IMR-90 (cell line): ENCODE measurements at regions not wholly inside any gene's neighbourhood (a gene's known extent, or its start where the extent isn't known, plus 50 kb on each side); places are given as distances from the start of the nearest gene placed in this dataset.

Experiments used
- ATAC-seq: fragments of 200-7000 bp; cut with Tn5 transposase; 2 replicates; pipeline ENCODE4 v1.9.1; 2020; ENCODE audit warnings: low read depth, mild to moderate bottlenecking, moderate library complexity
- BruUV-seq: library from RNA; stranded (reverse); fragments of 400-500 nt; replicated peaks from 2 replicates; lab custom pipeline; 2021; lab: Mats Ljungman, UMichigan
- CTCF ChIA-PET: fragments of 300-600 bp; formaldehyde crosslinking; extraction: SDS; loops from one replicate; lab custom pipeline; 2021; ENCODE audit warnings: antibody characterized with exemption; lab: Yijun Ruan, JAX
- POLR2A ChIA-PET: fragments of 300-600 bp; sonication (Branson Sonifier 250); formaldehyde crosslinking; loops from one replicate; lab custom pipeline; 2022; ENCODE audit warnings: antibody characterized with exemption; ENCODE audit not compliant: unreplicated experiment; lab: Charles Lee
- DNase-seq: peaks from one replicate; pipeline ENCODE4 v3.0.0; 2013
- H2AFZ ChIP-seq: replicated peaks from 2 replicates; pipeline ENCODE3; 2013; ENCODE audit warnings: low read length, mild to moderate bottlenecking; ENCODE audit not compliant: poor library complexity
- H2AK5ac ChIP-seq: 2 replicates; pipeline ENCODE4 v1.6.1; 2013; ENCODE audit warnings: low read depth, low read length, inconsistent platforms
- H2AK9ac ChIP-seq: replicated peaks from 2 replicates; pipeline ENCODE3; 2013; ENCODE audit warnings: mild to moderate bottlenecking, low read depth, low read length, moderate library complexity; ENCODE audit not compliant: poor library complexity
- H2BK120ac ChIP-seq: 2 replicates; pipeline ENCODE4 v1.6.1; 2013; ENCODE audit warnings: low read depth, low read length, inconsistent platforms
- H2BK15ac ChIP-seq: 3 replicates; pipeline ENCODE4 v1.6.1; 2013; ENCODE audit warnings: low read depth, low read length, inconsistent platforms
- H2BK20ac ChIP-seq: 2 replicates; pipeline ENCODE4 v1.6.1; 2013; ENCODE audit warnings: low read depth, mild to moderate bottlenecking, inconsistent platforms, low read length, moderate library complexity
- H2BK5ac ChIP-seq: 2 replicates; pipeline ENCODE4 v1.6.1; 2013; ENCODE audit warnings: mild to moderate bottlenecking, low read depth, low read length, inconsistent platforms; ENCODE audit not compliant: poor library complexity, severe bottlenecking
- H3K14ac ChIP-seq: replicated peaks from 2 replicates; pipeline ENCODE4 v1.6.1; 2013; ENCODE audit warnings: low read depth, low read length, inconsistent platforms
- H3K18ac ChIP-seq: 2 replicates; pipeline ENCODE4 v1.6.1; 2013; ENCODE audit warnings: low read depth, low read length, control low read depth
- H3K23ac ChIP-seq: 2 replicates; pipeline ENCODE4 v1.6.1; 2013; ENCODE audit warnings: low read depth, low read length, inconsistent platforms
- H3K27ac ChIP-seq: 2 replicates; pipeline ENCODE4 v1.5.1; 2013; ENCODE audit warnings: mild to moderate bottlenecking, control low read depth, low read length; ENCODE audit not compliant: insufficient read depth
- H3K27me3 ChIP-seq: 2 replicates; pipeline ENCODE4 v1.6.1; 2013; ENCODE audit warnings: low read length; ENCODE audit not compliant: control insufficient read depth, insufficient read depth
- H3K36me3 ChIP-seq: 2 replicates; pipeline ENCODE4 v1.6.1; 2013; ENCODE audit warnings: low read length, mixed read lengths; ENCODE audit not compliant: control insufficient read depth, insufficient read depth
- H3K4ac ChIP-seq: 2 replicates; pipeline ENCODE4 v1.6.1; 2013; ENCODE audit warnings: low read depth, low read length, inconsistent platforms
- H3K4me1 ChIP-seq: 2 replicates; pipeline ENCODE4 v1.6.1; 2013; ENCODE audit warnings: low read length, mixed read lengths; ENCODE audit not compliant: control insufficient read depth, insufficient read depth
- H3K4me2 ChIP-seq: 2 replicates; pipeline ENCODE4 v1.6.1; 2013; ENCODE audit warnings: low read depth, mild to moderate bottlenecking, control low read depth, low read length, moderate library complexity
- H3K4me3 ChIP-seq: 2 replicates; pipeline ENCODE4 v1.5.1; 2013; ENCODE audit warnings: low read depth, mild to moderate bottlenecking, control low read depth, low read length, moderate library complexity; ENCODE audit not compliant: insufficient read depth
- H3K56ac ChIP-seq: 2 replicates; pipeline ENCODE4 v1.6.1; 2013; ENCODE audit warnings: low read length, inconsistent platforms; ENCODE audit not compliant: insufficient read depth; ENCODE audit errors: extremely low read depth
- H3K79me1 ChIP-seq, 2 experiments: 2 replicates each; pipeline ENCODE4 v1.6.1; 2013; ENCODE audit warnings: low read length in 2 of 2, inconsistent platforms in 1 of 2, low read depth in 1 of 2
- H3K9ac ChIP-seq: 2 replicates; pipeline ENCODE4 v1.6.1; 2013; ENCODE audit warnings: low read depth, low read length, control low read depth
- H3K9me1 ChIP-seq: 2 replicates; pipeline ENCODE4 v1.6.1; 2013; ENCODE audit warnings: low read length, inconsistent platforms; ENCODE audit not compliant: insufficient read depth
- H3K9me3 ChIP-seq: 2 replicates; pipeline ENCODE4 v1.6.1; 2013; ENCODE audit warnings: low read length; ENCODE audit not compliant: control insufficient read depth, insufficient read depth
- H4K20me1 ChIP-seq: 2 replicates; pipeline ENCODE4 v1.6.1; 2013; ENCODE audit warnings: low read length, inconsistent platforms; ENCODE audit not compliant: insufficient read depth
- H4K5ac ChIP-seq: 2 replicates; pipeline ENCODE4 v1.6.1; 2013; ENCODE audit warnings: mild to moderate bottlenecking, low read depth, low read length, control low read depth
- H4K8ac ChIP-seq, 2 experiments: 2 replicates each; pipeline ENCODE4 v1.6.1; 2013; ENCODE audit warnings: low read depth in 2 of 2, low read length in 2 of 2, control low read depth in 1 of 2, inconsistent platforms in 1 of 2
- H4K91ac ChIP-seq: 2 replicates; pipeline ENCODE4 v1.6.1; 2013; ENCODE audit warnings: low read depth, low read length, inconsistent platforms; ENCODE audit not compliant: insufficient read depth
- BHLHE40 ChIP-seq: fragments of 150-350 bp; IDR thresholded peaks from 2 replicates; pipeline ENCODE4 v1.6.1; 2016; ENCODE audit warnings: mild to moderate bottlenecking, low read depth, low read length
- CEBPB ChIP-seq: IDR thresholded peaks from 2 replicates; pipeline ENCODE4 v1.6.1; 2012; ENCODE audit warnings: low read depth, low read length, improper control_type of control experiment
- CHD1 ChIP-seq: IDR thresholded peaks from 2 replicates; pipeline ENCODE4 v1.6.1; 2012; ENCODE audit warnings: low read depth, low read length, improper control_type of control experiment
- CTCF ChIP-seq: conservative IDR thresholded peaks from 2 replicates; pipeline ENCODE4 v1.5.1; 2012; ENCODE audit warnings: mild to moderate bottlenecking, low read depth, low read length, improper control_type of control experiment
- ELK1 ChIP-seq: fragments of 150-350 bp; IDR thresholded peaks from 2 replicates; pipeline ENCODE4 v1.6.1; 2016; ENCODE audit warnings: low read depth, mild to moderate bottlenecking, low read length, moderate library complexity, borderline replicate concordance
- FOS ChIP-seq: fragments of 150-350 bp; IDR thresholded peaks from 2 replicates; pipeline ENCODE4 v1.6.1; 2016; ENCODE audit warnings: low read depth, low read length
- MAFK ChIP-seq: IDR thresholded peaks from 2 replicates; pipeline ENCODE4 v1.6.1; 2012; ENCODE audit warnings: low read depth, low read length, improper control_type of control experiment
- MAZ ChIP-seq: IDR thresholded peaks from 2 replicates; pipeline ENCODE4 v1.6.1; 2012; ENCODE audit warnings: low read depth, mild to moderate bottlenecking, low read length, improper control_type of control experiment, moderate library complexity, borderline replicate concordance
- MXI1 ChIP-seq: IDR thresholded peaks from 2 replicates; pipeline ENCODE4 v1.6.1; 2012; ENCODE audit warnings: low read depth, mild to moderate bottlenecking, low read length, moderate library complexity, borderline replicate concordance
- NFE2L2 ChIP-seq: fragments of 150-350 bp; IDR thresholded peaks from 2 replicates; pipeline ENCODE4 v1.6.1; 2016; ENCODE audit warnings: low read depth, mild to moderate bottlenecking, low read length
- POLR2A ChIP-seq: IDR thresholded peaks from 2 replicates; pipeline ENCODE4 v1.6.1; 2012; ENCODE audit warnings: mild to moderate bottlenecking, low read depth, low read length
- RAD21 ChIP-seq: IDR thresholded peaks from 2 replicates; pipeline ENCODE4 v1.6.1; 2012; ENCODE audit warnings: low read length, improper control_type of control experiment
- RCOR1 ChIP-seq: IDR thresholded peaks from 2 replicates; pipeline ENCODE4 v1.6.1; 2012; ENCODE audit warnings: mild to moderate bottlenecking, low read length, improper control_type of control experiment; ENCODE audit not compliant: insufficient replicate concordance
- RFX5 ChIP-seq: IDR thresholded peaks from 2 replicates; pipeline ENCODE4 v1.8.0; 2012; ENCODE audit warnings: low read depth, mild to moderate bottlenecking, low read length, moderate library complexity
- SMC3 ChIP-seq: fragments of 150-350 bp; IDR thresholded peaks from 2 replicates; pipeline ENCODE4 v1.6.1; 2016; ENCODE audit warnings: low read depth, mild to moderate bottlenecking, antibody characterized with exemption, low read length, moderate library complexity
- USF2 ChIP-seq: fragments of 150-350 bp; IDR thresholded peaks from 2 replicates; pipeline ENCODE4 v1.6.1; 2017; ENCODE audit warnings: mild to moderate bottlenecking, antibody characterized with exemption, low read length, low read depth
- WGBS, 2 experiments: methylation state at CpG; one replicate each; pipeline versions ENCODE4 v1.1.5 to v1.1.7; 2013; ENCODE audit warnings: missing lambda C conversion rate in 2 of 2; ENCODE audit not compliant: insufficient read length in 1 of 2; ENCODE audit errors: extremely low coverage in 2 of 2; 5-methylcytosine and 5-hydroxymethylcytosine counted together
- dilution Hi-C: fragments of 300-500 bp; cut with HindIII; formaldehyde crosslinking; loops from one replicate; pipeline ENCODE4 v1.14.3; 2018; ENCODE audit warnings: low sequenced_read_pairs; ENCODE audit not compliant: unreplicated experiment
- in situ Hi-C: fragments of 300-500 bp; cut with MboI; formaldehyde crosslinking; loops from 3 replicates; pipeline ENCODE4 v1.14.3; 2019; ENCODE audit warnings: low sequenced_read_pairs, inconsistent platforms, mixed read lengths
- intact Hi-C: fragments of 100-400 bp; cut with micrococcal nuclease; formaldehyde crosslinking; loops from 2 replicates; pipeline ENCODE4 v1.10.0; 2022

GRCh38 chr4:26196567-26196966, 124.2 kb upstream of the RBPJ start:
- Histone ChIP-seq H3K56ac (no peak overlapping the region; the same call in 1 of the 2 replicates), H3K18ac (peak overlapping the region; percentile 24; the same call in 1 of the 2 replicates), H4K8ac (peak overlapping the region; percentile 4 to 5; a peak in 3 of 4 replicates), H3K4me1 (peaks cover 6% of the 10 kb centered on the region), H3K14ac (peak overlapping the region; percentile 66), H2BK5ac (peak overlapping the region; percentile 27), H3K4ac (peak overlapping the region; percentile 95), H3K4me2 (no peak overlapping the region), H3K9me1 (peaks cover 3% of the 10 kb centered on the region), H3K79me1 (no peaks in the 10 kb centered on the region), H4K91ac (peak overlapping the region; percentile 77), H2BK120ac (peak overlapping the region; percentile 96), H3K9ac (no peak overlapping the region), H3K23ac (peak overlapping the region; percentile 9; the same call in 1 of the 2 replicates), H2AK9ac (no peak overlapping the region), H2AK5ac (peak overlapping the region; percentile 83), H3K36me3 (no peaks in the 10 kb centered on the region), H3K4me3 (no peak overlapping the region), H2BK15ac (peak overlapping the region; percentile 89), H3K27me3 (no peaks in the 10 kb centered on the region), H2BK20ac (peak overlapping the region; percentile 97), H3K9me3 (no peaks in the 10 kb centered on the region), H2AFZ (no peak overlapping the region), H4K5ac (0 out of 2 replicates have a peak overlapping the region, but pooled peaks have one; percentile 5), H3K27ac (no peak overlapping the region), H4K20me1 (no peaks in the 10 kb centered on the region)
- no peak for TF ChIP-seq SMC3
- TF ChIP-seq NFE2L2: no peak
- no peak for TF ChIP-seq CTCF
- TF ChIP-seq CHD1: no peak
- TF ChIP-seq USF2: no peak
- TF ChIP-seq BHLHE40: no peak
- TF ChIP-seq RCOR1: no peak
- TF ChIP-seq RFX5: no peak
- no peak for TF ChIP-seq MAFK
- TF ChIP-seq MAZ: no peak
- no peak for TF ChIP-seq RAD21
- no peak for TF ChIP-seq CEBPB
- TF ChIP-seq POLR2A: no peak
- no peak for TF ChIP-seq ELK1
- no peak for TF ChIP-seq FOS
- no peak for TF ChIP-seq MXI1
- POLR2A ChIA-PET: interaction anchor here (0.6 kb wide), 1 partner anchor 119 kb away, joined by 7 read pairs; no protein-coding TSS in a partner anchor
- DNase-seq: no peak
- CTCF ChIA-PET: interaction anchor here (1.1 to 1.2 kb wide), 2 partner anchors 9 to 106 kb away, joined by 3 read pairs; no protein-coding TSS in a partner anchor
- no TSS peak for BruUV-seq
- in situ Hi-C loops (loop anchor here (25.0 kb wide), 1 partner anchor 816 kb away; no protein-coding TSS in a partner anchor), intact Hi-C loops (no loop called here), dilution Hi-C loops (no loop called here)
- no CpG with 5 or more reads among the region's 5 CpGs for WGBS, 2 experiments
- ATAC-seq: no peak
